Endodermal cell (in vitro differentiated cells): ENCODE measurements at regions not wholly inside any gene's neighbourhood (a gene's known extent, or its start where the extent isn't known, plus 50 kb on each side); places are given as distances from the start of the nearest gene placed in this dataset.

ENCODE experiments used
- DNase-seq: peaks from one replicate; pipeline ENCODE4 v3.0.0-alpha.2; 2017
- H3K27ac ChIP-seq: 2 replicates; pipeline ENCODE4 v1.5.1; 2013; ENCODE audit warnings: mild to moderate bottlenecking, low read depth, low read length, moderate library complexity
- H3K27me3 ChIP-seq: 2 replicates; pipeline ENCODE4 v1.6.1; 2013; ENCODE audit warnings: mild to moderate bottlenecking, low read length, moderate library complexity; ENCODE audit not compliant: insufficient read depth, control insufficient read depth, poor library complexity, severe bottlenecking
- H3K36me3 ChIP-seq: 2 replicates; pipeline ENCODE4 v1.7.0; 2013; ENCODE audit warnings: mild to moderate bottlenecking, low read length, moderate library complexity; ENCODE audit not compliant: control insufficient read depth, insufficient read depth
- H3K4me1 ChIP-seq: one replicate; pipeline ENCODE4 v1.7.0; 2013; ENCODE audit warnings: low read length; ENCODE audit not compliant: control insufficient read depth, insufficient read depth
- H3K4me3 ChIP-seq: 2 replicates; pipeline ENCODE4 v1.5.1; 2013; ENCODE audit warnings: mild to moderate bottlenecking, low read length, moderate library complexity
- H3K9ac ChIP-seq: 2 replicates; pipeline ENCODE4 v1.6.1; 2013; ENCODE audit warnings: mild to moderate bottlenecking, low read length, moderate library complexity; ENCODE audit not compliant: poor library complexity, severe bottlenecking; ENCODE audit errors: extremely low read depth
- H3K9me3 ChIP-seq: 2 replicates; pipeline ENCODE4 v1.6.1; 2013; ENCODE audit warnings: mild to moderate bottlenecking, low read length, moderate library complexity; ENCODE audit not compliant: control insufficient read depth
- H3K27ac Mint-ChIP-seq: 2 replicates; pipeline ENCODE4 v1.8.0; 2020; ENCODE audit warnings: mixed read lengths
- H3K27me3 Mint-ChIP-seq: 2 replicates; pipeline ENCODE4 v1.8.0; 2021; ENCODE audit warnings: mild to moderate bottlenecking, mixed read lengths; ENCODE audit not compliant: insufficient read depth
- H3K36me3 Mint-ChIP-seq: 2 replicates; pipeline ENCODE4 v1.8.0; 2020; ENCODE audit warnings: low read depth, mixed read lengths
- H3K4me1 Mint-ChIP-seq: 2 replicates; pipeline ENCODE4 v1.8.0; 2020; ENCODE audit warnings: mixed read lengths
- H3K4me3 Mint-ChIP-seq: 2 replicates; pipeline ENCODE4 v1.8.0; 2020; ENCODE audit warnings: mild to moderate bottlenecking, moderate library complexity, mixed read lengths
- H3K9me3 Mint-ChIP-seq: 2 replicates; pipeline ENCODE4 v1.8.0; 2020; ENCODE audit warnings: mild to moderate bottlenecking, mixed read lengths
- WGBS, 2 experiments: methylation state at CpG; one replicate each; pipeline versions ENCODE4 v1.1.5 to v1.1.7; 2013; ENCODE audit warnings: missing lambda C conversion rate in 2 of 2, mixed read lengths in 1 of 2; ENCODE audit not compliant: insufficient coverage in 1 of 2, insufficient read length in 1 of 2; 5-methylcytosine and 5-hydroxymethylcytosine counted together
- TF ChIP-seq, protein P1 (sequence below): fragments of 200-600 bp; sonication (generic); conservative IDR thresholded peaks from 2 replicates; pipeline ENCODE4 v1.5.0; 2021; ENCODE audit warnings: antibody characterized with exemption, mild to moderate bottlenecking

DNA sequence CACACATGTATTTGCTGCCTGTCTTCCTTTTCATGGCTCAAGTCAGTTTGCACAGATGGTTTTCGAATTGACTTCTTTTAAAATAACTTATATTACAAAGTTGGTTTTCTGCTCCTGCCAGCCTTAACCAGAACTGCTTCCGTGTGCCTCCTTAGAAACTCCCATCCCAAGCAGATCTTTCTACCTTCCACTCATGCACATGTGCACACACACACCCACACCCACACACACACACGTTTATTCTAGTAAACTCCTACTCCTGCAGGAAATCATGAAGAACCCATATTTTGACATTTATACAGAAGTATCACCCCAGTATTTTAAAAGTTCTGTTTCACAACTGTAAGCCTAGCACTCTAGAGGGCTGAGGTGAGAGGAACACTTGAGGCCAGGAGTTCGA lies 329.5 kb upstream of the SOX9 start:
- 84 to 100% methylated on average over 1 to 4 of the region's 4 CpGs for WGBS, 2 experiments
- Histone ChIP-seq H3K9ac (no peak overlapping the region), H3K4me1 (no peaks in the 10 kb centered on the region), H3K36me3 (no peaks in the 10 kb centered on the region), H3K4me3 (no peak overlapping the region), H3K27ac (no peak overlapping the region), H3K9me3 (no peaks in the 10 kb centered on the region), H3K27me3 (peaks cover 24% of the 10 kb centered on the region)
- peaks cover 2% of the 10 kb centered on the region for H3K9me3 Mint-ChIP-seq
- no peaks in the 10 kb centered on the region for H3K4me1 Mint-ChIP-seq
- H3K27ac Mint-ChIP-seq: no peak overlapping the region
- peaks cover 35% of the 10 kb centered on the region for H3K27me3 Mint-ChIP-seq
- TF ChIP-seq, protein P1, sequence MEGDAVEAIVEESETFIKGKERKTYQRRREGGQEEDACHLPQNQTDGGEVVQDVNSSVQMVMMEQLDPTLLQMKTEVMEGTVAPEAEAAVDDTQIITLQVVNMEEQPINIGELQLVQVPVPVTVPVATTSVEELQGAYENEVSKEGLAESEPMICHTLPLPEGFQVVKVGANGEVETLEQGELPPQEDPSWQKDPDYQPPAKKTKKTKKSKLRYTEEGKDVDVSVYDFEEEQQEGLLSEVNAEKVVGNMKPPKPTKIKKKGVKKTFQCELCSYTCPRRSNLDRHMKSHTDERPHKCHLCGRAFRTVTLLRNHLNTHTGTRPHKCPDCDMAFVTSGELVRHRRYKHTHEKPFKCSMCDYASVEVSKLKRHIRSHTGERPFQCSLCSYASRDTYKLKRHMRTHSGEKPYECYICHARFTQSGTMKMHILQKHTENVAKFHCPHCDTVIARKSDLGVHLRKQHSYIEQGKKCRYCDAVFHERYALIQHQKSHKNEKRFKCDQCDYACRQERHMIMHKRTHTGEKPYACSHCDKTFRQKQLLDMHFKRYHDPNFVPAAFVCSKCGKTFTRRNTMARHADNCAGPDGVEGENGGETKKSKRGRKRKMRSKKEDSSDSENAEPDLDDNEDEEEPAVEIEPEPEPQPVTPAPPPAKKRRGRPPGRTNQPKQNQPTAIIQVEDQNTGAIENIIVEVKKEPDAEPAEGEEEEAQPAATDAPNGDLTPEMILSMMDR: no peak
- H3K36me3 Mint-ChIP-seq: no peaks in the 10 kb centered on the region
- H3K4me3 Mint-ChIP-seq: no peak overlapping the region
- DNase-seq: no peak

DNA sequence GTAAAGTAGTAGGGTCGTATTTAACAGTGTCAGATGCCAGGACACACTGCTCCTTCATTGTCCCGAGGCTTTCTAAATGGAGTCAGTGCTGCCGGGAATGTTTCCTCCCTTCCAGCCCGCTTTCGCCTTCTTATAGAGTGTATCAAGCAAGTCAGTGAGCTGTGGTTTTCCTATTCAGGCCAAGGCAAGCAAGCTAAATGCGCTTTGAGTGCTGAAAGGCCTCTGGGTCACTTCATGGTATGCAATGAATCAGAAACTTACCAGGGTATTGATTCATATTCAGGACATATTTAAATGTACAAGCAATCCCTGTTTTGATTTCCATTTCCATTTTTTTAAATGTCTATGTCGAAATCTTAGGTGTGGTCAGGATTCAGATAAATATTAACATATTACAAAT lies 327.9 kb upstream of the SOX9 start:
- Mint-ChIP-seq H3K36me3 (no peaks in the 10 kb centered on the region), H3K27me3 (peaks cover 50% of the 10 kb centered on the region), H3K4me3 (no peak overlapping the region), H3K4me1 (no peaks in the 10 kb centered on the region), H3K27ac (no peak overlapping the region), H3K9me3 (peaks cover 5% of the 10 kb centered on the region)
- H3K4me1 ChIP-seq: peaks cover 4% of the 10 kb centered on the region
- DNase-seq: no peak
- H3K9me3 ChIP-seq: no peaks in the 10 kb centered on the region
- peaks cover 29% of the 10 kb centered on the region for H3K27me3 ChIP-seq
- H3K9ac ChIP-seq: no peak overlapping the region
- TF ChIP-seq, protein P1: no peak
- H3K36me3 ChIP-seq: no peaks in the 10 kb centered on the region
- no peak overlapping the region for H3K27ac ChIP-seq
- 66 to 93% methylated on average over 3 to 6 of the region's 7 CpGs for WGBS, 2 experiments
- H3K4me3 ChIP-seq: no peak overlapping the region

DNA sequence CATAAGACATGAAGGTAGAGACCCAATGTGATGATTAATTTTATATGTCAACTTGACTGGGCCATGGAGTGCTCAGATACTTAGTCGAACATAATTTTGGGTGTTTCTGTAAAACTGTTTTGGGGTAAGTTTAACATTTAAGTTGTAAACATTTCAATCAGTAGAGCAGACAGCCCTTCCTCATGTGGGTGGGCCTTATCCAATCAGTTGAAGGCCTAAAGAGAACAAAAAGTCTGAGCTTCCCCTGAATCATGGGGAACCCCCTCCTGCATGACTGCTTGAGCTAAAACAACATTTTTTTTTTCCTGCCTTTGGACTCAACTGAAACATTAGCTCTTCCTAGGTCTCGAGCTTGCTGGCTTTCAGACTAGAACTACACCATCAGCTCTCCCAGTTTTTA lies 327.3 kb upstream of the SOX9 start:
- peaks cover 54% of the 10 kb centered on the region for H3K27me3 Mint-ChIP-seq
- WGBS, 2 experiments: 95 to 100% methylated on average over 2 of the region's 2 CpGs
- TF ChIP-seq, protein P1: no peak

More for the DNA sequence above, 327.3 kb upstream of the SOX9 start:
- Histone ChIP-seq H3K27me3 (peaks cover 34% of the 10 kb centered on the region), H3K9ac (no peak overlapping the region), H3K9me3 (no peaks in the 10 kb centered on the region), H3K4me3 (no peak overlapping the region), H3K4me1 (peaks cover 4% of the 10 kb centered on the region), H3K27ac (no peak overlapping the region), H3K36me3 (no peaks in the 10 kb centered on the region)
- no peak overlapping the region for H3K27ac Mint-ChIP-seq
- peaks cover 5% of the 10 kb centered on the region for H3K9me3 Mint-ChIP-seq
- no peak overlapping the region for H3K4me3 Mint-ChIP-seq
- no peak for DNase-seq
- H3K36me3 Mint-ChIP-seq: no peaks in the 10 kb centered on the region
- no peaks in the 10 kb centered on the region for H3K4me1 Mint-ChIP-seq
